HG03060 (cell line): ENCODE measurements at regions not wholly inside any gene's neighbourhood (a gene's known extent, or its start where the extent isn't known, plus 50 kb on each side); places are given as distances from the start of the nearest gene placed in this dataset.

Experiments used
- ATAC-seq: cut with Tn5 transposase; IDR thresholded peaks from one replicate; pipeline ENCODE4 v1.9.1; 2021; ENCODE audit warnings: low read depth, moderate number of reproducible peaks; ENCODE audit not compliant: unreplicated experiment

DNA sequence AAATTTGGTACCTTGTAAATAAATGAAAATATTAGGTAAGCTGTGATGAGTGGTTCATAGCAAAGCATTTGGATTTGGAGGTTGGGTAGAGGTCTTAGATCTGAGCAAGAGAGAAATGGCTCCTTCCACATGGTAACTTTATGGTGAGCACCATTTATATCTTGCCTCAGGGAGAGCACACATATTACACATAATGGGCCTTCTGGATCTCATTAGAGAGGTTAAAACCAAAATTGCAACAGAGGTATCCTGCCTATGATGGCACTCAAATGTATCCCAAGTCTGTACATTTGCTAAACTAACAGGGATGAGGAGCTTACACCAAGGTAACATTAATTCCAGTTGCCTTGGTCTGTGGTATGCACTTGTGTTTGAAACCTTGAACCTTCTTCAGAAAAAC lies 87.1 kb upstream of the PUDP start:
- ATAC-seq = no peak

DNA sequence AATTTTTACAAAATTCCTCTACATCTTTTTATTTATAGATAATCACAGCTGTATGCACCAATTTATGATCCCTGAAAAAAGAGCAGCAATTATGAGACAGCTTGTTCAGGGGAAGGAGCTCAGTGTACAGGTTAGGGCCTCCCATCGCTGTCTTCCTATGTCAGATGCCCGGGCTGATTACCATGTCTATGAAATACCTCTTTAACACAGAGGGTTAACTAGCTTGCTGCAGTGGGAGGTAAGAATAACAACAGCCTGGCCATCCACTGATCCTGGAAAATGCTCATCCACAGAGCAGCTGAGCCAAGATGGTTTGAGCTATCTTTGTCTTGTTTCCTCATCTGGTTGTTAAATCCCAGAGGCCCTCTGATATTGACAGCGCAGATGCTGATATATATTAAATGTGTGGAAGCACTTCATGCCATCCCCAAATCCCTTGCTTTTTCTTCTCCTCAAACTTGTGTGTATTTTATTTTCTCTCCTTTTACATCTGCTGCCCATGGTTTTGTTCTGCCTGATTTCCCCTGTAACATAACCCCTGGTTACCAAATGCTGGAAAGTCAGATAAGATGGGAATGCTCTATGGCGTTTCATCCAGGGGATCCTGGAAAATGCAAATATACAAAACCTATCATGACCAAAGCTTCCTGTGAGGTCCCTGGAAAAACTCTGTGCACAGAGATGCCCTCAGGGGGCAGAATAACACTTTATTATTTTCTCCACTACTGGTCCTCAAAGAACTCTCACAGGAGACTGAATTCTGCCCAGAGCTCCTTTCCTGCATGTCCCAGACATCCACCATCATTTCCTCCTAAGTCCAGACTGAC lies 85.8 kb upstream of the PUDP start:
- no peak for ATAC-seq

DNA sequence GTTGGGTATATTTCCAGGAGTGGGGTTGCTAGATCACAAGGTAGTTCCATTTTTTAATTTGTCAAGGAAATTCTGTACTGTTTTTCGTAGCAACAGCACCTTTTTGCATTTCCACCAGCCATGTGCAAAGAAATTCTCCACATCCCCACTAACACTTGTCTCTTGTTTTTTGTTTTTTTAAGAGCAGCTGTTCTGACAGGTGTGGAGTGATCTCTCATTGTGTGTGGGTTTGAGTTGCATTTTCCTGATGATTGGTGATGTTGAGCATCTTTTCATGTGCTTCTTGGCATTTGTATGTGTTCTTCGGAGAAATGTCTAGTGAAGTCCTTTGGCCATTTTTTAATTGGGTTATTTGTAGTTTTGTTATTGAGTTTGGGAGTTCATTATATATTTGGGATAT lies 80.3 kb upstream of the PUDP start:
- ATAC-seq = no peak

- no peak for ATAC-seq
These were observed 77.4 kb upstream of the PUDP start for GRCh38 chrX:7225338-7225737.

DNA sequence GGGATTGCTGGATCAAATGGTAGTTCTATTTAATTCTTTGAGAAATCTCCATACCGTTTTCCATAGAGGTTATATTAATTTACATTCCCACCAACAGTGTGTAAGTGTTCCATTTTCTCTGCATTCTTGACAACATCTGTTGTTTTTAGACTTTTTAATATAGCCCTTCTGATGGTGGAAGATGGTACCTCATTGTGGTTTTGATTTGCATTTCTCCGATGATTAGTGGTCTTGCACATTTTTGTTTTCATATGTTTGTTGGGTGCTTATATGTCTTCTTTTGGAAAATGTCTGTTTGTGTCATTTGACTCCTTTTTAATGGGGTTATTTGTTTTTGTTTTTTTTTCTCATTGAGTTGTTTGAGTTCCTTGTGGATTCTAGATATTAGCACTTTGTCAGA lies 75.3 kb upstream of the PUDP start:
- ATAC-seq = no peak

GRCh38 chrX:7220121-7220520 lies 72.2 kb upstream of the PUDP start:
- ATAC-seq = no peak

GRCh38 chrX:7219153-7219705 lies 71.3 kb upstream of the PUDP start:
- ATAC-seq = no peak

GRCh38 chrX:7218321-7219152 lies 70.6 kb upstream of the PUDP start:
- no peak for ATAC-seq

GRCh38 chrX:7216981-7217587 lies 69.1 kb upstream of the PUDP start:
- ATAC-seq = no peak

DNA sequence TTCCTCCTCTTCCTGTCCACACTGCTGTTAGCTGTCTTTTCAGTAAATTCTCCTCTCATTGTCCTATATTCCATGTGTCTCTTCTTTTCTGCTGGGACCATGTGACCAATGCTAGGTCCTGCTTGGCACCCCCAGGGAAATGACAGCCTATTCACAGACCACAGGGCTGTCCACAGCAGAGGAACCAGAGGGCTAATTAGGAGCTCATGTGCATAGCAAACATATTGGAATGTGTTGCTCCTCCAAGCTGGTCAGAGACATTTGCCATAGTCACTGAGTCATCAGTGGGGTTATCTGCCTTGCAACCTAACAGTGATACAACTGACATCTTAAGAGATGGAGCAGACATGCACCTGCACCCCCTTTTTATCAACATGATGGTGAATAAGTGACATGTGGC lies 67.9 kb upstream of the PUDP start:
- no peak for ATAC-seq

DNA sequence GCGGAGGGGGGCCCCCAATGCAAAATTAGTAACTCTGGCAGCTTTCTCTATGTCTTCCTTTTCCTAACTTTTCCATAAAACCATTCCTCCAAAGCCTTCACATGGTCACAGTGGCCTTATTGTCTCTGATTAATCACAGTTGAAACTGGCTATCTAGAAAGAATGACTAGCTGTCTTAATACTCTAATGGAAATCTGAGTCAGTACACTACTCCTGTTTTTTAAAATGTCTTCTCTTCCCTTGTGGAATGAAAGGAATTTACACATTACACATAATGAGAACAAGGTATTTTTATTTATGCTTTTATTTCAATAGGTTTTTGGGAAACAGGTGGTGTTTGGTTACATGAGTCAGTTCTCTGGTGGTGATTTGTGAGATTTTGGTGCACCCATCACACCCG lies 66.3 kb upstream of the PUDP start:
- no peak for ATAC-seq

GRCh38 chrX:7205037-7205577 lies 57.2 kb upstream of the PUDP start:
- ATAC-seq = no peak

- ATAC-seq = no peak
These were observed 56.7 kb upstream of the PUDP start for GRCh38 chrX:7204619-7205018.

DNA sequence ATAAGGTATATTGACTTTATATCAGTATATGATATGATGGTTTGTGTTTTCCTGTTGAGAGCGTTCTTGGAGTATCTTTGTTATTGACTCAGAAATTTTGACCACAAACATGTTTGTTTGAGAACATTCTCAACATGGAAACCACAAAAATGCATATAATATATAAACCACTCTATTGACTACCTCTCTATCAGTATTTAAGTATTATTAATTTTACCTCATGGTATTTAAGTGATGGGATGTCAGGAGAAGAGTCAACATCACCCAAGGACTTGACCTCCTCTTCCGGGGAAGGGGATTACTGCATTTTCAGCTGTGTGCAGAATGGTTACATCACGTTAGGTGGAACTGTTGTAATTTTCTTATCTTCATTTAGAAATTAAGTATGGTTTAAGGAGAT lies 54.3 kb upstream of the PUDP start:
- no peak for ATAC-seq

DNA sequence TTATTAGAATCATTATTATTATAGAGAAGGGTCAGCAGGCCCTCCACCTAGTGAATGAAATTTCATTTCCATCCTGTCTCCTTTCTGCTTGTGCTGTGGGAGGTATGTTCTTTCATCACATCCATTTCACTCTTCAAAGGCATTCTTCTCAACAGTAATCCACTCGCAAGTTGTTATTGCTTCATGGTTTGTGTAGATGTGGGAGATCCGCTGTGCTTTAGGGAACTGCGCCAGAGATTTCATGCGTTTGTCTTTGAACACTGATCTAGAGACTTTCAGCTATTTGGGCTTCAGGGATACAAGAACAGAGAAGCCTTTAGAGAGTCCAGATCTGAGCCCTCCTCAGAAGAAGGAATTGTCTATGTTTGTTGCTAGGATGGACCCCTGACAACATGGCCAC lies 53.5 kb upstream of the PUDP start:
- no peak for ATAC-seq

- ATAC-seq = no peak
These were observed 50.5 kb upstream of the PUDP start for GRCh38 chrX:7198499-7198898.
